A549 (cell line): ENCODE measurements at regions not wholly inside any gene's neighbourhood (a gene's known extent, or its start where the extent isn't known, plus 50 kb on each side); places are given as distances from the start of the nearest gene placed in this dataset.
"Not testable (repeated sequence)": the region's sequence is repeated elsewhere in the genome, so short reads cannot be mapped to it uniquely, and the experiment has no call there.

Source experiments
- ATAC-seq, 2 experiments: fragments of 200-7000 bp in 1 of 2; fragments of >200 bp in 1 of 2; cut with Nextera tagmentation in 1 of 2; cut with Tn5 transposase in 1 of 2; 3 replicates each; pipeline versions ENCODE4 v1.8.0 to v1.9.1; 2018 to 2020; ENCODE audit warnings: mild to moderate bottlenecking in 1 of 2, moderate library complexity in 1 of 2
- CTCF ChIA-PET: fragments of 300-600 bp; sonication (Branson Sonifier 250); formaldehyde crosslinking; extraction: SDS; loops from one replicate; lab custom pipeline; 2021; ENCODE audit warnings: antibody characterized with exemption, inconsistent platforms; lab: Yijun Ruan, JAX
- POLR2A ChIA-PET: fragments of 350-600 bp; formaldehyde crosslinking; extraction: SDS; loops from one replicate; lab custom pipeline; 2021; ENCODE audit warnings: antibody characterized with exemption, inconsistent platforms; lab: Yijun Ruan, JAX
- DNase-seq, 2 experiments: peaks; one replicate each; pipeline versions ENCODE4 v3.0.0 to v3.0.0-alpha.2; 2011 to 2016; ENCODE audit warnings: low read depth in 1 of 2, low spot score in 1 of 2
- FAIRE-seq: peaks from 2 replicates; lab custom pipeline; 2011; peaks lifted over from hg19 to GRCh38; lab: Jason Lieb, UNC
- H3K27ac ChIP-seq, 2 experiments: fragments of >200 bp; sonication (Bioruptor Twin); formaldehyde crosslinking; 3 replicates each; pipeline ENCODE4 v1.5.1; 2016 to 2017
- H3K4me1 ChIP-seq: fragments of >200 bp; sonication (Bioruptor Twin); formaldehyde crosslinking; 3 replicates; pipeline ENCODE4 v1.6.1; 2016
- H3K4me2 ChIP-seq: fragments of >200 bp; sonication (Bioruptor Twin); formaldehyde crosslinking; 3 replicates; pipeline ENCODE4 v1.6.1; 2016
- H3K4me3 ChIP-seq: fragments of >200 bp; sonication (Bioruptor Twin); formaldehyde crosslinking; 3 replicates; pipeline ENCODE4 v1.5.1; 2016
- H3K9me3 ChIP-seq: fragments of >200 bp; sonication (Bioruptor Twin); formaldehyde crosslinking; 3 replicates; pipeline ENCODE4 v1.6.1; 2016
- ATOH8 ChIP-seq: fragments of 250-450 bp; sonication (Bioruptor Pico); IDR thresholded peaks from 2 replicates; pipeline ENCODE4 v1.5.0; 2020; ENCODE audit warnings: low read depth, mild to moderate bottlenecking, moderate library complexity
- CBX2 ChIP-seq: fragments of 200-600 bp; sonication (generic); IDR thresholded peaks from 2 replicates; pipeline ENCODE4 v1.6.1; 2016; ENCODE audit warnings: low read depth, mild to moderate bottlenecking, borderline replicate concordance
- CEBPB ChIP-seq, 2 experiments: fragments of >200 bp in 1 of 2; sonication (Bioruptor Twin) in 1 of 2; formaldehyde crosslinking in 1 of 2; IDR thresholded peaks; 2 replicates each; pipeline ENCODE4 v1.6.1; 2012 to 2016
- CTCF ChIP-seq: fragments of >200 bp; sonication (Bioruptor Twin); formaldehyde crosslinking; IDR thresholded peaks from 3 replicates; pipeline ENCODE4 v1.5.1; 2016
- E2F6 ChIP-seq: IDR thresholded peaks from 2 replicates; pipeline ENCODE4 v1.6.1; 2012; ENCODE audit warnings: low read depth, borderline replicate concordance
- EHMT2 ChIP-seq: fragments of 200-600 bp; sonication (generic); IDR thresholded peaks from 2 replicates; pipeline ENCODE4 v1.6.1; 2016; ENCODE audit warnings: antibody characterized with exemption, low read depth, mild to moderate bottlenecking, moderate library complexity
- ESRRA ChIP-seq: fragments of 150-350 bp; IDR thresholded peaks from 2 replicates; pipeline ENCODE4 v1.6.1; 2014; ENCODE audit warnings: mild to moderate bottlenecking, low read length, borderline replicate concordance
- FOXS1 ChIP-seq: fragments of 250-450 bp; sonication (Bioruptor Pico); IDR thresholded peaks from 2 replicates; pipeline ENCODE4 v1.5.0; 2020; ENCODE audit warnings: mild to moderate bottlenecking, moderate library complexity
- HOXA7 ChIP-seq: fragments of 250-450 bp; sonication (Bioruptor Pico); IDR thresholded peaks from 2 replicates; pipeline ENCODE4 v1.5.0; 2020; ENCODE audit warnings: mild to moderate bottlenecking, moderate library complexity
- HOXB13 ChIP-seq: fragments of 250-450 bp; sonication (Bioruptor Pico); IDR thresholded peaks from 2 replicates; pipeline ENCODE4 v1.5.0; 2020; ENCODE audit warnings: low read depth, mild to moderate bottlenecking, moderate library complexity
- JUNB ChIP-seq: fragments of >200 bp; sonication (Bioruptor Twin); formaldehyde crosslinking; IDR thresholded peaks from 2 replicates; pipeline ENCODE4 v1.6.1; 2016
- NR3C1 ChIP-seq: fragments of >200 bp; sonication (Bioruptor Twin); formaldehyde crosslinking; IDR thresholded peaks from 3 replicates; pipeline ENCODE4 v1.6.1; 2017
- POLR2AphosphoS2 ChIP-seq: conservative IDR thresholded peaks from 2 replicates; pipeline ENCODE4 v1.6.1; 2012; ENCODE audit warnings: low read length, improper control_type of control experiment, inconsistent platforms
- RAD21 ChIP-seq, 2 experiments: fragments of >200 bp in 1 of 2; sonication (Bioruptor Twin) in 1 of 2; formaldehyde crosslinking in 1 of 2; IDR thresholded peaks in 1 of 2; conservative IDR thresholded peaks in 1 of 2; 2 replicates in 1 of 2; 3 replicates in 1 of 2; pipeline ENCODE4 v1.6.1; 2012 to 2018; ENCODE audit warnings: inconsistent platforms in 1 of 2
- RNF2 ChIP-seq: fragments of 200-600 bp; sonication (generic); IDR thresholded peaks from 2 replicates; pipeline ENCODE4 v1.6.1; 2016; ENCODE audit warnings: low read depth, mild to moderate bottlenecking, antibody characterized with exemption, moderate library complexity, borderline replicate concordance
- SREBF2 ChIP-seq: fragments of 450-650 bp; IDR thresholded peaks from 2 replicates; pipeline ENCODE4 v1.6.1; 2014; ENCODE audit warnings: mild to moderate bottlenecking, moderate library complexity
- USF2 ChIP-seq: fragments of 450-650 bp; IDR thresholded peaks from 2 replicates; pipeline ENCODE4 v1.6.1; 2014; ENCODE audit warnings: antibody characterized with exemption
- ZSCAN20 ChIP-seq: fragments of 250-450 bp; sonication (Bioruptor Pico); IDR thresholded peaks from 2 replicates; pipeline ENCODE4 v1.8.0; 2022; ENCODE audit warnings: mild to moderate bottlenecking, moderate library complexity
- WGBS: methylation state at CpG from one replicate; pipeline ENCODE4 v1.1.6; 2017; ENCODE audit errors: missing lambda C conversion rate; 5-methylcytosine and 5-hydroxymethylcytosine counted together
- TF ChIP-seq, protein P1 (sequence below): fragments of 250-450 bp; sonication (Bioruptor Pico); IDR thresholded peaks from 2 replicates; pipeline ENCODE4 v1.5.0; 2021; ENCODE audit warnings: mild to moderate bottlenecking, moderate library complexity, borderline replicate concordance

DNA sequence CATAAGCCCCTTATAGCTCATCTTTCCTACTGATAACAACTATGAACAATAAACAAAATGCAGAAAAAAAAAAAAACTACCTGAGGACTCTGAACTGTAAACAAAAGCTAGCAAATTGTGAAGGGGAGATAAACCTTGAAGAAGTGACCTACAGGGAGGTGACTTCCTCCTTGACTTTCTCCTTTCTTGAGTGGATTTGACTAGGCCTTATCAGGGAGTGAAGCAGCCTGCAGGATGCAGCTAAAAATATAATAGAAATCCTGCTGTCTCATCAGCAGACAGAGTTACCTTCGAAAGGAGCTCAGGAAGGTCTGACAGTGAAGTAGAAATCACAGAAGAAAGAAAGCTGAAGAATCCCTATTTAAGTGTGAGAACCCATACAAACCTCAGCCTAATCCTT, 322.0 kb upstream of the HTR1E start:
- no peak overlapping the region for H3K4me2 ChIP-seq
- no peak overlapping the region for H3K27ac ChIP-seq
- TF ChIP-seq CEBPB (IDR thresholded peaks at IDR 0.05) (no peak), POLR2AphosphoS2 (no peak), USF2 (no peak), ATOH8 (CRISPR knock-in tag) (no peak), JUNB (no peak), CTCF (no peak)
- FAIRE-seq (no peak), ATAC-seq (no peak), DNase-seq (no peak)
- ChIA-PET CTCF (no interaction called here), POLR2A (no interaction called here)
- no peak overlapping the region for H3K4me3 ChIP-seq
- 7% methylated on average over 1 of the region's 1 CpG for WGBS
- H3K4me1 ChIP-seq, result no peaks in the 10 kb centered on the region
- no peaks in the 10 kb centered on the region for H3K9me3 ChIP-seq

- H3K27ac ChIP-seq, result no peak overlapping the region
- no peaks in the 10 kb centered on the region for H3K9me3 ChIP-seq
- CTCF ChIA-PET, result no interaction called here
- TF ChIP-seq CBX2 (no peak), RNF2 (no peak), ZSCAN20 (CRISPR knock-in tag) (no peak), E2F6 (no peak), RAD21 (conservative IDR thresholded peaks at IDR 0.05 in 1 of 2, IDR thresholded peaks at IDR 0.05 in 1 of 2) (no peak), FOXS1 (CRISPR knock-in tag) (no peak), EHMT2 (no peak), SREBF2 (no peak), NR3C1 (no peak), HOXA7 (no peak), HOXB13 (CRISPR knock-in tag) (no peak), ESRRA (no peak)
- TF ChIP-seq, protein P1, sequence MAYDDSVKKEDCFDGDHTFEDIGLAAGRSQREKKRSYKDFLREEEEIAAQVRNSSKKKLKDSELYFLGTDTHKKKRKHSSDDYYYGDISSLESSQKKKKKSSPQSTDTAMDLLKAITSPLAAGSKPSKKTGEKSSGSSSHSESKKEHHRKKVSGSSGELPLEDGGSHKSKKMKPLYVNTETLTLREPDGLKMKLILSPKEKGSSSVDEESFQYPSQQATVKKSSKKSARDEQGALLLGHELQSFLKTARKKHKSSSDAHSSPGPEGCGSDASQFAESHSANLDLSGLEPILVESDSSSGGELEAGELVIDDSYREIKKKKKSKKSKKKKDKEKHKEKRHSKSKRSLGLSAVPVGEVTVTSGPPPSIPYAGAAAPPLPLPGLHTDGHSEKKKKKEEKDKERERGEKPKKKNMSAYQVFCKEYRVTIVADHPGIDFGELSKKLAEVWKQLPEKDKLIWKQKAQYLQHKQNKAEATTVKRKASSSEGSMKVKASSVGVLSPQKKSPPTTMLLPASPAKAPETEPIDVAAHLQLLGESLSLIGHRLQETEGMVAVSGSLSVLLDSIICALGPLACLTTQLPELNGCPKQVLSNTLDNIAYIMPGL (CRISPR knock-in tag), result no peak
- no peaks in the 10 kb centered on the region for H3K4me1 ChIP-seq
- no peak overlapping the region for H3K4me2 ChIP-seq
- H3K4me3 ChIP-seq, result no peak overlapping the region
- FAIRE-seq (no peak), DNase-seq (no peak), ATAC-seq (no peak)
- POLR2A ChIA-PET, result no interaction called here
- 27% methylated on average over 9 of the region's 9 CpGs for WGBS
These were observed 327.6 kb upstream of the HTR1E start for GRCh38 chr6:86609549-86610388.

DNA sequence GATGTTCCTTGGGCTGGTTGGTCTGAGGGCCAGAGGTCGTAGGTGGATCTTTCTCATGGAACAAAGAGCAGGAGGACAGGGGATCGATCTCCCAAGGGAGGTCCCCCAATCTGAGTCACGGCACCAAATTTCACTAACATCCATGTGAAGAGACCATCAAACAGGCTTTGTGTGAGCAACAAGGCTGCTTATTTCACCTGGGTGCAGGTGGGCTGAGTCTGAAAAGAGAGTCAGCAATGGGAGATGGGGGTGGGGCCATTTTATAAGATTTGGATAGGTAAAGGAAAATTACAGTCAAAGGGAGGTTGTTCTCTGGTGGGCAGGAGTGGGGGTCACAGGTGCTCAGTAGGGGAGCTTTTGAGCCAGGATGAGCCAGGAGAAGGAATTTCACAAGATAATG, 334.0 kb upstream of the HTR1E start:
- H3K27ac ChIP-seq, DNase-seq, FAIRE-seq, H3K9me3 ChIP-seq, H3K4me3 ChIP-seq, ATAC-seq, H3K4me2 ChIP-seq, POLR2A ChIA-PET, CTCF ChIA-PET, H3K4me1 ChIP-seq: not testable (repeated sequence)
- 28% methylated on average over 3 of the region's 3 CpGs for WGBS

GRCh38 chr6:86602093-86602492, 335.2 kb upstream of the HTR1E start:
- H3K4me3 ChIP-seq, CTCF ChIA-PET, FAIRE-seq, H3K9me3 ChIP-seq, H3K4me2 ChIP-seq, H3K4me1 ChIP-seq, POLR2A ChIA-PET, DNase-seq, H3K27ac ChIP-seq, ATAC-seq: not testable (repeated sequence)
- WGBS, result 41% methylated on average over 6 of the region's 6 CpGs

DNA sequence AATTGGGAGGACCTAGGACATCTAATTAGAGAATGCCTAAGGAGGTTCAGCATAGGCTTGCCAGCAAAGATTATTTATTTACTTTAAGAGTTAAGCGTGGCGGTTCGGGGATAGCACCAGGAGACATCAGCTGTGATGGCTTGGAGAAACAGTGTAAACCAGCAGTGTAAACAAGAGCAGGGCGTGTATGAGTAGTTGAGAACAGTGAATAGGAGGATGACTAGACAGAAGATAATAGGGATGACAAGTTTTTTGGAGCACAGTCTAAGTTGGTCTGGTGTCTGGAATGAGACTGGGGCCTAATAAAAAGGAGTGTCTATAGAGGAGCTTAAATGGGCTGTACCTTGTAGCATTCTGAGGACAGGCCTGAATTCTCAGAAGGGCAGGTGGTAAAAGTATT, 338.4 kb upstream of the HTR1E start:
- CTCF ChIA-PET, POLR2A ChIA-PET: not testable (repeated sequence)

More for the DNA sequence above, 338.4 kb upstream of the HTR1E start:
- not testable (repeated sequence) for H3K4me1 ChIP-seq, ATAC-seq, DNase-seq, H3K9me3 ChIP-seq, H3K4me2 ChIP-seq, H3K27ac ChIP-seq, H3K4me3 ChIP-seq, FAIRE-seq
- 20% methylated on average over 4 of the region's 4 CpGs for WGBS
